IMR-90 (cell line): ENCODE measurements at regions not wholly inside any gene's neighbourhood (a gene's known extent, or its start where the extent isn't known, plus 50 kb on each side); places are given as distances from the start of the nearest gene placed in this dataset.

Experiments
- ATAC-seq: fragments of 200-7000 bp; cut with Tn5 transposase; 2 replicates; pipeline ENCODE4 v1.9.1; 2020; ENCODE audit warnings: low read depth, mild to moderate bottlenecking, moderate library complexity
- BruUV-seq: library from RNA; stranded (reverse); fragments of 400-500 nt; replicated peaks from 2 replicates; lab custom pipeline; 2021; lab: Mats Ljungman, UMichigan
- CTCF ChIA-PET: fragments of 300-600 bp; formaldehyde crosslinking; extraction: SDS; loops from one replicate; lab custom pipeline; 2021; ENCODE audit warnings: antibody characterized with exemption; lab: Yijun Ruan, JAX
- POLR2A ChIA-PET: fragments of 300-600 bp; sonication (Branson Sonifier 250); formaldehyde crosslinking; loops from one replicate; lab custom pipeline; 2022; ENCODE audit warnings: antibody characterized with exemption; ENCODE audit not compliant: unreplicated experiment; lab: Charles Lee
- DNase-seq: peaks from one replicate; pipeline ENCODE4 v3.0.0; 2013
- H2AFZ ChIP-seq: replicated peaks from 2 replicates; pipeline ENCODE3; 2013; ENCODE audit warnings: low read length, mild to moderate bottlenecking; ENCODE audit not compliant: poor library complexity
- H2AK5ac ChIP-seq: 2 replicates; pipeline ENCODE4 v1.6.1; 2013; ENCODE audit warnings: low read depth, low read length, inconsistent platforms
- H2AK9ac ChIP-seq: replicated peaks from 2 replicates; pipeline ENCODE3; 2013; ENCODE audit warnings: mild to moderate bottlenecking, low read depth, low read length, moderate library complexity; ENCODE audit not compliant: poor library complexity
- H2BK120ac ChIP-seq: 2 replicates; pipeline ENCODE4 v1.6.1; 2013; ENCODE audit warnings: low read depth, low read length, inconsistent platforms
- H2BK15ac ChIP-seq: 3 replicates; pipeline ENCODE4 v1.6.1; 2013; ENCODE audit warnings: low read depth, low read length, inconsistent platforms
- H2BK20ac ChIP-seq: 2 replicates; pipeline ENCODE4 v1.6.1; 2013; ENCODE audit warnings: low read depth, mild to moderate bottlenecking, inconsistent platforms, low read length, moderate library complexity
- H2BK5ac ChIP-seq: 2 replicates; pipeline ENCODE4 v1.6.1; 2013; ENCODE audit warnings: mild to moderate bottlenecking, low read depth, low read length, inconsistent platforms; ENCODE audit not compliant: poor library complexity, severe bottlenecking
- H3K14ac ChIP-seq: replicated peaks from 2 replicates; pipeline ENCODE4 v1.6.1; 2013; ENCODE audit warnings: low read depth, low read length, inconsistent platforms
- H3K18ac ChIP-seq: 2 replicates; pipeline ENCODE4 v1.6.1; 2013; ENCODE audit warnings: low read depth, low read length, control low read depth
- H3K23ac ChIP-seq: 2 replicates; pipeline ENCODE4 v1.6.1; 2013; ENCODE audit warnings: low read depth, low read length, inconsistent platforms
- H3K27ac ChIP-seq: 2 replicates; pipeline ENCODE4 v1.5.1; 2013; ENCODE audit warnings: mild to moderate bottlenecking, control low read depth, low read length; ENCODE audit not compliant: insufficient read depth
- H3K27me3 ChIP-seq: 2 replicates; pipeline ENCODE4 v1.6.1; 2013; ENCODE audit warnings: low read length; ENCODE audit not compliant: control insufficient read depth, insufficient read depth
- H3K36me3 ChIP-seq: 2 replicates; pipeline ENCODE4 v1.6.1; 2013; ENCODE audit warnings: low read length, mixed read lengths; ENCODE audit not compliant: control insufficient read depth, insufficient read depth
- H3K4ac ChIP-seq: 2 replicates; pipeline ENCODE4 v1.6.1; 2013; ENCODE audit warnings: low read depth, low read length, inconsistent platforms
- H3K4me1 ChIP-seq: 2 replicates; pipeline ENCODE4 v1.6.1; 2013; ENCODE audit warnings: low read length, mixed read lengths; ENCODE audit not compliant: control insufficient read depth, insufficient read depth
- H3K4me2 ChIP-seq: 2 replicates; pipeline ENCODE4 v1.6.1; 2013; ENCODE audit warnings: low read depth, mild to moderate bottlenecking, control low read depth, low read length, moderate library complexity
- H3K4me3 ChIP-seq: 2 replicates; pipeline ENCODE4 v1.5.1; 2013; ENCODE audit warnings: low read depth, mild to moderate bottlenecking, control low read depth, low read length, moderate library complexity; ENCODE audit not compliant: insufficient read depth
- H3K56ac ChIP-seq: 2 replicates; pipeline ENCODE4 v1.6.1; 2013; ENCODE audit warnings: low read length, inconsistent platforms; ENCODE audit not compliant: insufficient read depth; ENCODE audit errors: extremely low read depth
- H3K79me1 ChIP-seq, 2 experiments: 2 replicates each; pipeline ENCODE4 v1.6.1; 2013; ENCODE audit warnings: low read length in 2 of 2, inconsistent platforms in 1 of 2, low read depth in 1 of 2
- H3K9ac ChIP-seq: 2 replicates; pipeline ENCODE4 v1.6.1; 2013; ENCODE audit warnings: low read depth, low read length, control low read depth
- H3K9me1 ChIP-seq: 2 replicates; pipeline ENCODE4 v1.6.1; 2013; ENCODE audit warnings: low read length, inconsistent platforms; ENCODE audit not compliant: insufficient read depth
- H3K9me3 ChIP-seq: 2 replicates; pipeline ENCODE4 v1.6.1; 2013; ENCODE audit warnings: low read length; ENCODE audit not compliant: control insufficient read depth, insufficient read depth
- H4K20me1 ChIP-seq: 2 replicates; pipeline ENCODE4 v1.6.1; 2013; ENCODE audit warnings: low read length, inconsistent platforms; ENCODE audit not compliant: insufficient read depth
- H4K5ac ChIP-seq: 2 replicates; pipeline ENCODE4 v1.6.1; 2013; ENCODE audit warnings: mild to moderate bottlenecking, low read depth, low read length, control low read depth
- H4K8ac ChIP-seq, 2 experiments: 2 replicates each; pipeline ENCODE4 v1.6.1; 2013; ENCODE audit warnings: low read depth in 2 of 2, low read length in 2 of 2, control low read depth in 1 of 2, inconsistent platforms in 1 of 2
- H4K91ac ChIP-seq: 2 replicates; pipeline ENCODE4 v1.6.1; 2013; ENCODE audit warnings: low read depth, low read length, inconsistent platforms; ENCODE audit not compliant: insufficient read depth
- CEBPB ChIP-seq: IDR thresholded peaks from 2 replicates; pipeline ENCODE4 v1.6.1; 2012; ENCODE audit warnings: low read depth, low read length, improper control_type of control experiment
- CHD1 ChIP-seq: IDR thresholded peaks from 2 replicates; pipeline ENCODE4 v1.6.1; 2012; ENCODE audit warnings: low read depth, low read length, improper control_type of control experiment
- MAFK ChIP-seq: IDR thresholded peaks from 2 replicates; pipeline ENCODE4 v1.6.1; 2012; ENCODE audit warnings: low read depth, low read length, improper control_type of control experiment
- MAZ ChIP-seq: IDR thresholded peaks from 2 replicates; pipeline ENCODE4 v1.6.1; 2012; ENCODE audit warnings: low read depth, mild to moderate bottlenecking, low read length, improper control_type of control experiment, moderate library complexity, borderline replicate concordance
- RCOR1 ChIP-seq: IDR thresholded peaks from 2 replicates; pipeline ENCODE4 v1.6.1; 2012; ENCODE audit warnings: mild to moderate bottlenecking, low read length, improper control_type of control experiment; ENCODE audit not compliant: insufficient replicate concordance
- dilution Hi-C: fragments of 300-500 bp; cut with HindIII; formaldehyde crosslinking; loops from one replicate; pipeline ENCODE4 v1.14.3; 2018; ENCODE audit warnings: low sequenced_read_pairs; ENCODE audit not compliant: unreplicated experiment
- in situ Hi-C: fragments of 300-500 bp; cut with MboI; formaldehyde crosslinking; loops from 3 replicates; pipeline ENCODE4 v1.14.3; 2019; ENCODE audit warnings: low sequenced_read_pairs, inconsistent platforms, mixed read lengths
- intact Hi-C: fragments of 100-400 bp; cut with micrococcal nuclease; formaldehyde crosslinking; loops from 2 replicates; pipeline ENCODE4 v1.10.0; 2022
- TF ChIP-seq, protein P1 (sequence below): conservative IDR thresholded peaks from 2 replicates; pipeline ENCODE4 v1.5.1; 2012; ENCODE audit warnings: mild to moderate bottlenecking, low read depth, low read length, improper control_type of control experiment

DNA sequence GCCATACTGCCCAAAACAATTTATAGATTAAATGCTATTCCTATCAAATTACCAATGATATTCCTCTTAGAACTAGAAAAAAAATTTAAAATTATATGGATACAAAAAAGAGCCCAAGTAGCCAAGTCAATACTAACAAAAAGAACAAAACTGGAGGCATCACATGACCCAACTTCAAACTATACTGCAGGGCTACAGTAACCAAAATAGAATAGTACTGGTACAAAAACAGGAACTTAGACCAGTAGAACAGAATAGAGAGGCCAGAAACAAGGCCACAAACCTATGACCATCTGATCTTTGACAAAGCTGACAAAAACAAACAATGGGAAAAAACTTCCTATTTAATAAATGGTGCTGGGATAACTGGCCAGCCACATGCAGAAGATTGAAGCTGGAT lies 86.1 kb upstream of the KYNU start:
- no peak overlapping the region for H2BK5ac ChIP-seq
- no peak overlapping the region for H3K18ac ChIP-seq
- BruUV-seq: no TSS peak
- no peaks in the 10 kb centered on the region for H3K9me3 ChIP-seq
- no peak overlapping the region for H2BK120ac ChIP-seq
- no peak overlapping the region for H3K9ac ChIP-seq
- H3K36me3 ChIP-seq: no peaks in the 10 kb centered on the region
- DNase-seq (no peak), ATAC-seq (no peak)
- in situ Hi-C loops (no loop called here), intact Hi-C loops (no loop called here), dilution Hi-C loops (no loop called here)
- no peak overlapping the region for H2BK20ac ChIP-seq
- H3K14ac ChIP-seq: no peak overlapping the region
- no peak overlapping the region for H2AK9ac ChIP-seq
- CTCF ChIA-PET: no interaction called here
- no peak for TF ChIP-seq CHD1
- TF ChIP-seq MAFK: no peak
- TF ChIP-seq CEBPB: no peak
- TF ChIP-seq RCOR1: no peak
- TF ChIP-seq, protein P1, sequence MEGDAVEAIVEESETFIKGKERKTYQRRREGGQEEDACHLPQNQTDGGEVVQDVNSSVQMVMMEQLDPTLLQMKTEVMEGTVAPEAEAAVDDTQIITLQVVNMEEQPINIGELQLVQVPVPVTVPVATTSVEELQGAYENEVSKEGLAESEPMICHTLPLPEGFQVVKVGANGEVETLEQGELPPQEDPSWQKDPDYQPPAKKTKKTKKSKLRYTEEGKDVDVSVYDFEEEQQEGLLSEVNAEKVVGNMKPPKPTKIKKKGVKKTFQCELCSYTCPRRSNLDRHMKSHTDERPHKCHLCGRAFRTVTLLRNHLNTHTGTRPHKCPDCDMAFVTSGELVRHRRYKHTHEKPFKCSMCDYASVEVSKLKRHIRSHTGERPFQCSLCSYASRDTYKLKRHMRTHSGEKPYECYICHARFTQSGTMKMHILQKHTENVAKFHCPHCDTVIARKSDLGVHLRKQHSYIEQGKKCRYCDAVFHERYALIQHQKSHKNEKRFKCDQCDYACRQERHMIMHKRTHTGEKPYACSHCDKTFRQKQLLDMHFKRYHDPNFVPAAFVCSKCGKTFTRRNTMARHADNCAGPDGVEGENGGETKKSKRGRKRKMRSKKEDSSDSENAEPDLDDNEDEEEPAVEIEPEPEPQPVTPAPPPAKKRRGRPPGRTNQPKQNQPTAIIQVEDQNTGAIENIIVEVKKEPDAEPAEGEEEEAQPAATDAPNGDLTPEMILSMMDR: no peak
- no peak for TF ChIP-seq MAZ
- no peak overlapping the region for H3K23ac ChIP-seq
- H3K4me2 ChIP-seq: no peak overlapping the region
- no peak overlapping the region for H3K27ac ChIP-seq
- H4K5ac ChIP-seq: no peak overlapping the region
- H2AK5ac ChIP-seq: no peak overlapping the region
- no peaks in the 10 kb centered on the region for H4K20me1 ChIP-seq
- no peak overlapping the region for H3K4ac ChIP-seq
- H4K91ac ChIP-seq: no peak overlapping the region
- POLR2A ChIA-PET: no interaction called here
- H3K79me1 ChIP-seq: no peaks in the 10 kb centered on the region
- no peak overlapping the region for H4K8ac ChIP-seq
- H3K56ac ChIP-seq: no peak overlapping the region
- H3K9me1 ChIP-seq: no peaks in the 10 kb centered on the region
- H3K4me1 ChIP-seq: no peaks in the 10 kb centered on the region
- no peaks in the 10 kb centered on the region for H3K27me3 ChIP-seq
- no peak overlapping the region for H2AFZ ChIP-seq
- H3K4me3 ChIP-seq: no peak overlapping the region
- H2BK15ac ChIP-seq: no peak overlapping the region
